Subcutaneous abdominal adipose tissue (tissue), 5 donors: ENCODE measurements at regions not wholly inside any gene's neighbourhood (a gene's known extent, or its start where the extent isn't known, plus 50 kb on each side); places are given as distances from the start of the nearest gene placed in this dataset.

ENCODE experiments used
- H3K27ac ChIP-seq: one replicate; pipeline ENCODE4 v1.7.0; 2013; ENCODE audit warnings: low read depth, mild to moderate bottlenecking, inconsistent platforms, low read length, moderate library complexity
- H3K27me3 ChIP-seq, 5 donors: one replicate each; pipeline ENCODE4 v1.7.0; 2013; ENCODE audit warnings: low read length in 5 of 5, inconsistent platforms in 1 of 5; ENCODE audit not compliant: control insufficient read depth in 5 of 5, insufficient read depth in 4 of 5
- H3K36me3 ChIP-seq, 5 donors: one replicate each; pipeline ENCODE4 v1.7.0; 2013; ENCODE audit warnings: low read length in 5 of 5; ENCODE audit not compliant: control insufficient read depth in 5 of 5, insufficient read depth in 5 of 5
- H3K4me1 ChIP-seq, 5 donors: one replicate each; pipeline ENCODE4 v1.7.0; 2013; ENCODE audit warnings: low read length in 5 of 5, mild to moderate bottlenecking in 3 of 5, moderate library complexity in 1 of 5; ENCODE audit not compliant: control insufficient read depth in 5 of 5, insufficient read depth in 5 of 5
- H3K4me3 ChIP-seq, 5 donors: one replicate each; pipeline ENCODE4 v1.7.0; 2013; ENCODE audit warnings: low read length in 5 of 5, low read depth in 1 of 5
- H3K9ac ChIP-seq, 5 donors: one replicate each; pipeline ENCODE4 v1.7.0; 2013; ENCODE audit warnings: low read length in 5 of 5, mild to moderate bottlenecking in 4 of 5, moderate library complexity in 3 of 5
- H3K9me3 ChIP-seq, 5 donors: one replicate each; pipeline ENCODE4 v1.7.0; 2013; ENCODE audit warnings: low read length in 5 of 5; ENCODE audit not compliant: control insufficient read depth in 5 of 5
- donor health status: healthy.
- donor health status: healthy.
- donor health status: healthy.
- donor health status: healthy.
- donor health status: healthy.

DNA sequence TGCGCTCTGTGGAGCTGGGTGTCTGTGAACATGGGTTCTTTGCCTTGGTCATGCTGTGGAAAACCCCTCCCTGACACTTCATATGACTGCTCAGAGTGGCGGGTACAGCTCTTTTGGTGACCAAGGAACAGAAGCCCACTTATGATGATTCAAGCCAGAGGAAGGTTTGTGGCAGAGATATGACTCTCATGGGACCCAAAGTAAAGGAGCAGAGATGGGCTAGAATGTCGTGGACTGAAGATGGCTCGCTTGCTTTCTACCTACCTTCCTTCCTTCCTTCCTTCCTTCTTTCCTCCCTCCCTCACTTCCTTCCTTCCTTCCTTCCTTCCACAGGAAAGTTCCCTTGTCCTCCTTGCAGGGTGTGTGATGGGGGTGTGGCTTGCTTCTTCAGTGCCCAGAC lies 169.7 kb upstream of the IRX3 start:
- Histone ChIP-seq H3K9ac (no peak overlapping the region), H3K36me3 (no peaks in the 10 kb centered on the region), H3K4me1 (peaks cover 0 to 17% (median 8%) of the 10 kb centered on the region in 5 donors), H3K9me3 (no peaks in the 10 kb centered on the region), H3K4me3 (no peak overlapping the region), H3K27ac (no peak overlapping the region), H3K27me3 (no peaks in the 10 kb centered on the region)

- H3K4me1 ChIP-seq, result peaks cover 0 to 14% (median 6%) of the 10 kb centered on the region in 5 donors
- H3K27ac ChIP-seq, result no peak overlapping the region
- no peak overlapping the region for H3K9ac ChIP-seq
- no peaks in the 10 kb centered on the region for H3K9me3 ChIP-seq
- H3K27me3 ChIP-seq, result no peaks in the 10 kb centered on the region
- H3K36me3 ChIP-seq, result no peaks in the 10 kb centered on the region
- H3K4me3 ChIP-seq, result no peak overlapping the region
Measured at GRCh38 chr16:54455030-54455725, 168.6 kb upstream of the IRX3 start.

DNA sequence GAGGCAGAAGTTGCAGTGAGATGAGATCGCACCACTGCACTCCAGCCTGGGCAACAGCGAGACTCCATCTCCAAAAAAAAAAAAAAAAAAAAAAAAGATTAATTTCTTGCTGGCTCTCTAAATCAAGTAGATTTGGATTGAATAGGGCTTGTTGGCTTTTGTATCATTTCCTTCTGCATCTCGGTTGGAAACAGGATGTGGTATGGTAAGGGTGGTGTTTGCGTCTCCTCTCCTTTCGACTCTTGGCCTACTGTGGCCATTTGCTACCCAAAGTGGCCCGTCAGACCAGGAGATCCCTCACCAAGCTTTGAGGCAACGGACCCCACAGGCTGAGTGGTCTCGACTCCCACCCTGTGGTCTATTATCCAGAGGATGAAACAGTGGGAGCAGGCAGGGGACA lies 168.0 kb upstream of the IRX3 start:
- no peak overlapping the region for H3K27ac ChIP-seq
- H3K27me3 ChIP-seq, result no peaks in the 10 kb centered on the region
- H3K9me3 ChIP-seq, result no peaks in the 10 kb centered on the region
- no peak overlapping the region for H3K4me3 ChIP-seq
- no peak overlapping the region for H3K9ac ChIP-seq
- H3K36me3 ChIP-seq, result no peaks in the 10 kb centered on the region
- H3K4me1 ChIP-seq, result peaks cover 0 to 8% (median under 1%) of the 10 kb centered on the region in 5 donors

DNA sequence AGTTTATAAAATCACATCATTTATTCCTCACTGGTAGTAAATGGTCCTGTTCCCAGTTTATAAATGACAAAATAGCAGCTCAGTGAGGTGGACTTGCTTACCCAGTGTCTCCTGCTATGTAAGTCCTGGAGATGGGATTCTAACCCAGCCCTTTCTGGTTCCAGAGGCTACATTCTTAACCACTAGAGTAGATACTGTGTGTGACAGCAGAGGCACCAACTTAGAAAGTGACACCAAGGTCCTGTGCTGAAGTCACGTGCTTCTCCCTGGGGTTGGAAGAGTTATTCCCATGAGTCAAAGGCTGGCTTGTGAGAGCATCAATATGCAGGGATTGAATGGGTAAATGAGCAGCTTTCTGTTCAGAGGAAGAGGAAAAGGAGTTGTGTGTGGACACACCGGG lies 167.3 kb upstream of the IRX3 start:
- no peaks in the 10 kb centered on the region for H3K27me3 ChIP-seq

DNA sequence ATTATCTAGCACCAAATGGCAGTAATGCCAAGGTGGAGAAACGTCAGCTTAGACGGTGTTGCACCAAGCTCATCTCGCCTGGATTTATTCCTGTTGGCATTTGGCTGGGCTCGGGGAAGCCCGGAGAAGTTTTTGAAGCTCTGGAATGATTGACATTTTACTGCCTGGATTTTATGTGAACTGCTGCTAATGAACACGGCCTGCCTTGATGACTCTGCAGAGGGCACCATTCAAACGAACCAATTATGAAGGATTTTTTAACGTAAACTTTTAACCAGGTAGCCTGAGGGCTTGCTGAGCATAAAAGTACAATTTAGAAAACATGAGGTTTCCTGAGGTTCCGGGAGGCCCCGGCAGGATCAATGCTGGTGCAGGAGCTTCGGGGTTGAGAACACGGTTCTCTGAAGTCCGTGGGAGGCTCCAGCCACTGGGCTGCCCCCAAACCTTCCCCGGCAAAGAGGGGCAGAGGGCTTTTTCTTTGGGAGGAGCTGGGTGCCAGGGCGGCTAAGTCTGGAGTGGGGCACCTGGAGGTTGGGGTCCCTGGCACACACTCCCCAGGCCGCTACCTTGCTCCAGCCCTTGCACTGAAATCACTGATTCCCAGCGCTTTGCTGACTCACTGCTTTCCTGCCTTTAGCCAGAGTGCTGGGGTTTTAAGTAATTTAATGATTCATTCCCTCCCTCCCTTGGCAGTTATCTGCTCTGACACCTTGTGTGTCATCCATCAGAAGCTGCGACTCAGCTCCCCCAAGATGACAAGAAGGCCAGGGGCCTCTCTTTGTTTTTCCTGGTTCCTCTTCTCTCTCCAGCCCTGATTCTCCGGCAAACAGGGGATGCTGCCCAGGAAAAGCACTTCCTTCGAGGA lies 161.2 kb upstream of the IRX3 start:
- Histone ChIP-seq H3K4me3 (no peak overlapping the region), H3K9me3 (peaks cover 0 to 11% (median 9%) of the 10 kb centered on the region in 5 donors), H3K27me3 (no peaks in the 10 kb centered on the region), H3K9ac (no peak overlapping the region), H3K27ac (no peak overlapping the region), H3K4me1 (peaks cover 0 to 7% (median 0%) of the 10 kb centered on the region in 5 donors), H3K36me3 (no peaks in the 10 kb centered on the region)

More for the DNA sequence above, 167.3 kb upstream of the IRX3 start:
- no peaks in the 10 kb centered on the region for H3K9me3 ChIP-seq
- H3K27ac ChIP-seq, result no peak overlapping the region
- no peak overlapping the region for H3K4me3 ChIP-seq
- H3K4me1 ChIP-seq, result peaks cover 0 to 6% (median 0%) of the 10 kb centered on the region in 5 donors
- no peak overlapping the region for H3K9ac ChIP-seq
- no peaks in the 10 kb centered on the region for H3K36me3 ChIP-seq

GRCh38 chr16:54446639-54447038 lies 160.1 kb upstream of the IRX3 start:
- Histone ChIP-seq H3K27ac (no peak overlapping the region), H3K9me3 (peaks cover 0 to 11% (median 9%) of the 10 kb centered on the region in 5 donors), H3K4me1 (peaks cover 0 to 7% (median 0%) of the 10 kb centered on the region in 5 donors), H3K27me3 (no peaks in the 10 kb centered on the region), H3K4me3 (no peak overlapping the region), H3K36me3 (no peaks in the 10 kb centered on the region), H3K9ac (no peak overlapping the region)

GRCh38 chr16:54444851-54445458 lies 158.4 kb upstream of the IRX3 start:
- Histone ChIP-seq H3K27me3 (no peaks in the 10 kb centered on the region), H3K9ac (no peak overlapping the region), H3K27ac (no peak overlapping the region), H3K9me3 (peaks cover 0 to 11% (median 9%) of the 10 kb centered on the region in 5 donors), H3K4me1 (peaks cover 0 to 7% (median 0%) of the 10 kb centered on the region in 5 donors), H3K36me3 (no peaks in the 10 kb centered on the region), H3K4me3 (no peak overlapping the region)

DNA sequence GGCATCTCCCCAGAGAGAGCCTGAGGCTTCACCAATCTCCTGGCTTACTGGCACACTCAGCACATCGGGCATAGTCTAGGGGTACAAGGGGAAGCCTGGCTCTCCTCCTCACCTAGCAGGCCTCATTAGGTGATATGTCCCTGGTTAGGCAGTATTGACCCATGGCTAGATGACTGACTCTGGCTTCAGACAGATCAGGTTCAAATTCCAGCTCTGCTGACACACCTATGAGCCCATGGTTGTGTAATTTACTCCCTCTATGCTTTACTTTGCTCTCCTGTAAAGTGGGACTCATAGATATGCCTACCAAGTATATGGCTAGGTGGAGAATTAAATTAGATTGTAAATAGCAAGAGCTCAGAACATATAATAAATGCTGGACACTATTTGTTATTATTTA lies 157.3 kb upstream of the IRX3 start:
- no peak overlapping the region for H3K9ac ChIP-seq
- H3K36me3 ChIP-seq, result no peaks in the 10 kb centered on the region
- H3K27me3 ChIP-seq, result no peaks in the 10 kb centered on the region
- peaks cover 0 to 11% (median 9%) of the 10 kb centered on the region in 5 donors for H3K9me3 ChIP-seq
- no peak overlapping the region for H3K4me3 ChIP-seq
- no peak overlapping the region for H3K27ac ChIP-seq
- H3K4me1 ChIP-seq, result peaks cover 0 to 7% (median 0%) of the 10 kb centered on the region in 5 donors

DNA sequence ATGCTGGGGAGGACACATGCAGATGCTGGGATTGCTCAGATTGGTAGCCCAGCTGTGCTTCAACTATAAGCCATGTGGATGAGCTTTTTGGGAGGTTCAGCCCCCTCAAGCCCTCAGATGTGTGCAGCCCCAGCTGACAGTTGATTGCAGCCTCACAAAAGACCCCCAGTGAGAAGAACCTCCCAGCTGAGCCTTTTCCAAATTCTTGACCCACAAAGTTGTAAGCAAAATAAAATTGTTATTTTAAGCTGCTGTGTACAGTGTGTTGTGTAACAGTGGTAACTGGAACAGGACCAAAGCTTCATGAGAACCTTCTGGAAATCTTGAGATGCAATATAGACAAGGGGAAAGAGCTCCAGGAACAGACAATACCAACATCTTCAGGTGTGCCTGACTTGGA lies 156.8 kb upstream of the IRX3 start:
- Histone ChIP-seq H3K4me1 (peaks cover 0 to 7% (median 0%) of the 10 kb centered on the region in 5 donors), H3K9me3 (peaks cover 0 to 11% (median 9%) of the 10 kb centered on the region in 5 donors), H3K27me3 (peaks cover 0 to under 1% (median 0%) of the 10 kb centered on the region in 5 donors), H3K27ac (no peak overlapping the region), H3K4me3 (no peak overlapping the region), H3K36me3 (no peaks in the 10 kb centered on the region), H3K9ac (no peak overlapping the region)

DNA sequence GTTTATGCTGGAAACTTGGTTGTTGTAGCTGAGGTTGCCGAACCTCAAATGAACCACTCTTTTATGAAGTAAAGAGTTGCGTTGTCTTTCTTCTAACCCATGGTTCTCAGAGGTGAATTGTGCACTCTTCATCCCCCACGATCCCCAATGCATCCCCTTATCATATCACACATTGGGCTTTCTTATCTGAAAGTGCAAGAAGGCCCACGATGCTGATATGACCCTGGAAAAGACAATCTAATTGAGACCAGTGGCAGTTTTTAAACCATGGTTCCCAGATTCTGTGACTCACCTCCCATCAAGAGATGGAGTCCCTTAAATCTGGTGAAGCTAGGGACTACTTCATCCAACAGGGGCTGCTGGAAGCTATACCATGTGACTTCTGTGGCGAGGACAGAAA lies 156.3 kb upstream of the IRX3 start:
- H3K27me3 ChIP-seq, result peaks cover 0 to 3% (median under 1%) of the 10 kb centered on the region in 5 donors
- no peak overlapping the region for H3K4me3 ChIP-seq
- H3K9me3 ChIP-seq, result peaks cover under 1 to 11% (median 9%) of the 10 kb centered on the region in 5 donors

More for the DNA sequence above, 156.3 kb upstream of the IRX3 start:
- no peak overlapping the region for H3K27ac ChIP-seq
- H3K9ac ChIP-seq, result no peak overlapping the region
- H3K36me3 ChIP-seq, result no peaks in the 10 kb centered on the region
- H3K4me1 ChIP-seq, result peaks cover 0 to 7% (median under 1%) of the 10 kb centered on the region in 5 donors
